ENCODE measurements at regions not wholly inside any gene's neighbourhood (a gene's known extent, or its start where the extent isn't known, plus 50 kb on each side); places are given as distances from the start of the nearest gene placed in this dataset.
"Not testable (repeated sequence)": the region's sequence is repeated elsewhere in the genome, so short reads cannot be mapped to it uniquely, and the experiment has no call there.

- H4K20me1 ChIP-seq (ENCODE audit: insufficient read depth); CTCF ChIA-PET; H3K36me3 ChIP-seq (replicated peaks in 1 of 2; ENCODE audit: control insufficient read depth in 1 of 2, insufficient read depth in 2 of 2, low read length in 1 of 2); H3K9me3 ChIP-seq; POLR2A ChIA-PET; H3K79me2 ChIP-seq (ENCODE audit: insufficient read depth); H2AFZ ChIP-seq (ENCODE audit: low read depth); H3K4me2 ChIP-seq; H3K9ac ChIP-seq; H3K9me2 ChIP-seq; H3K27me3 ChIP-seq (ENCODE audit: insufficient read depth); H3K27ac ChIP-seq (ENCODE audit: low read depth in 2 of 2, low read length in 1 of 2); H3F3A ChIP-seq (replicated peaks; ENCODE audit: insufficient read depth); DNase-seq; H3K4me3 ChIP-seq (ENCODE audit: low read depth in 2 of 2, low read length in 1 of 2); H3K4me1 ChIP-seq (ENCODE audit: control insufficient read depth in 1 of 2, insufficient read depth in 2 of 2, low read depth in 1 of 2, low read length in 1 of 2): not testable (repeated sequence)
- 75% methylated on average over 12 of the region's 41 CpGs for WGBS (ENCODE audit: low lambda C conversion rate)
Observed at GRCh38 chr4:115179438-115180062, 66.1 kb upstream of the NDST4 start.

- H3K4me1 ChIP-seq (ENCODE audit: control insufficient read depth in 1 of 2, insufficient read depth in 2 of 2, low read depth in 1 of 2, low read length in 1 of 2); H3K79me2 ChIP-seq (ENCODE audit: insufficient read depth); H3K4me2 ChIP-seq; H3K27ac ChIP-seq (ENCODE audit: low read depth in 2 of 2, low read length in 1 of 2); H3K9me2 ChIP-seq; H3K4me3 ChIP-seq (ENCODE audit: low read depth in 2 of 2, low read length in 1 of 2); H3K36me3 ChIP-seq (replicated peaks in 1 of 2; ENCODE audit: control insufficient read depth in 1 of 2, insufficient read depth in 2 of 2, low read length in 1 of 2); H3K9ac ChIP-seq; H4K20me1 ChIP-seq (ENCODE audit: insufficient read depth); POLR2A ChIA-PET; DNase-seq; CTCF ChIA-PET; H2AFZ ChIP-seq (ENCODE audit: low read depth); H3F3A ChIP-seq (replicated peaks; ENCODE audit: insufficient read depth); H3K9me3 ChIP-seq; H3K27me3 ChIP-seq (ENCODE audit: insufficient read depth): not testable (repeated sequence)
- WGBS (ENCODE audit: low lambda C conversion rate): 25% methylated on average over 13 of the region's 15 CpGs
Observed at GRCh38 chr4:115178687-115179086, 65.3 kb upstream of the NDST4 start.

GRCh38 chr4:115171220-115171619 is 57.8 kb upstream of the NDST4 start:
- no peaks in the 10 kb centered on the region for H4K20me1 ChIP-seq (ENCODE audit: insufficient read depth)
- no peaks in the 10 kb centered on the region for H3K27me3 ChIP-seq (ENCODE audit: insufficient read depth)
- no peak overlapping the region for H3K9ac ChIP-seq
- H3K36me3 ChIP-seq (replicated peaks in 1 of 2; ENCODE audit: control insufficient read depth in 1 of 2, insufficient read depth in 2 of 2, low read length in 1 of 2): no peaks in the 10 kb centered on the region
- CTCF ChIA-PET: no interaction called here
- H3K4me3 ChIP-seq (ENCODE audit: low read depth in 2 of 2, low read length in 1 of 2): no peak overlapping the region
- no peak overlapping the region for H2AFZ ChIP-seq (ENCODE audit: low read depth)
- no peaks in the 10 kb centered on the region for H3K4me1 ChIP-seq (ENCODE audit: control insufficient read depth in 1 of 2, insufficient read depth in 2 of 2, low read depth in 1 of 2, low read length in 1 of 2)
- no peaks in the 10 kb centered on the region for H3K9me2 ChIP-seq
- H3K79me2 ChIP-seq (ENCODE audit: insufficient read depth): no peaks in the 10 kb centered on the region
- no peak overlapping the region for H3K4me2 ChIP-seq
- no peaks in the 10 kb centered on the region for H3K9me3 ChIP-seq
- TF ChIP-seq REST (IDR thresholded peaks at IDR 0.05; ENCODE audit: low read depth, low read length): no peak
- no peak for TF ChIP-seq YY1 (IDR thresholded peaks at IDR 0.05; ENCODE audit: low read depth)
- TF ChIP-seq ELF1 (IDR thresholded peaks at IDR 0.05): no peak
- TF ChIP-seq TAF1 (IDR thresholded peaks at IDR 0.05; ENCODE audit: borderline replicate concordance, low read depth, low read length): no peak
- TF ChIP-seq RCOR1 (IDR thresholded peaks at IDR 0.05; ENCODE audit: low read length): no peak
- no peak for TF ChIP-seq CHD2 (IDR thresholded peaks at IDR 0.05; ENCODE audit: low read length, partially characterized antibody)
- no peak for TF ChIP-seq CTCF (IDR thresholded peaks at IDR 0.05)
- no peak for TF ChIP-seq NRF1 (IDR thresholded peaks at IDR 0.05; ENCODE audit: low read depth, low read length)
- no peak for TF ChIP-seq SIN3A (IDR thresholded peaks at IDR 0.05; ENCODE audit: borderline replicate concordance, low read depth, low read length)
- TF ChIP-seq SMC3 (IDR thresholded peaks at IDR 0.05; ENCODE audit: low read depth, low read length): no peak
- no peak for TF ChIP-seq PBX3 (IDR thresholded peaks at IDR 0.05)
- no peak for DNase-seq
- H3K27ac ChIP-seq (ENCODE audit: low read depth in 2 of 2, low read length in 1 of 2): no peak overlapping the region
- POLR2A ChIA-PET: no interaction called here
- H3F3A ChIP-seq (replicated peaks; ENCODE audit: insufficient read depth): no peaks in the 10 kb centered on the region
- 7% methylated on average over 1 of the region's 1 CpG for WGBS (ENCODE audit: low lambda C conversion rate)
